GM15510 (cell line): ENCODE measurements at regions not wholly inside any gene's neighbourhood (a gene's known extent, or its start where the extent isn't known, plus 50 kb on each side); places are given as distances from the start of the nearest gene placed in this dataset.

Source experiments
- POLR2A ChIP-seq: IDR thresholded peaks from 3 replicates; pipeline ENCODE4 v1.6.1; 2011; ENCODE audit warnings: borderline replicate concordance; ENCODE audit not compliant: insufficient read length; ENCODE audit errors: extremely low read depth

DNA sequence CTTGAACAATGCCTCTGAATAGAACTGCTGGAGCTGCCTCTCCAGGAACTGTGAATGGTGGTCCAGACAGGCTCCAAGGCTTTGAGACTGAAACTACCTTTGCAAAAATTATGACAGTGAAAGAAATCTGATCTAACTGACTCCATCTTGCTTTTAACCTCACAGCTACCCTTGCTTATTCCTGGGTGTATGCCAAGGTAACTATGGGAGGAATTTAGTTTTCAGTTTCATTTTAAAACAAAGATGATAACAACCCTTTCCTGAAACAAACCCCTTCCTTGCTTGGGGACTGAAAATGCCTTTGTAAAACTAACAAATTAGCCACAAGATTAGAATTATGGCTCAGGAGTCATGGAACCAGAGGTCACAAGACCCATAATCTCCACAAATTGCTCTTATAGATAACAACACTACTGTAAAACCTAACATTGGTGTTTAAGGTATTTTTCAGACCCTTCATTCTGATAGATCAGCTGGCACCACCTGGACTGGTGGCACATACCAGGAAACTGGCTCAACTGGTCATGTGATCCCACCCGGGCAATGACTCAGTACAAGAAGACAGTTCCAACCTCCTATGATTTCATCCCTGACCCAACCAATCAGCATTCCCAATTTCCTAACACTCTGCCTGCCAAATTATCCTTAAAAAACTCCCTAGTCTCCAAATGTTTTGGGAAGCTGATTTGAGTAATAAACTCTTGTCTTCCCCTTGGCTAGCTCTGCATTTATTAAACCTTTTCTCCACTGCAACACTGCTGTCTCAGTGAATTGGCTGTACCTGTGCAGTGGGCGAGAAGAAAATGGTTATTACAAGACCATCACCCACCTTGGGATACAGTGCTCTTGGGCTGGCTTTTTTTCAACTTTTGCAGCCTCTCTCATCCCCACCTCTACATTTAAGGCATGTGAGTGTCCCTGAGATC, 608.1 kb downstream of the TYW1 start:
- no peak for TF ChIP-seq POLR2A

DNA sequence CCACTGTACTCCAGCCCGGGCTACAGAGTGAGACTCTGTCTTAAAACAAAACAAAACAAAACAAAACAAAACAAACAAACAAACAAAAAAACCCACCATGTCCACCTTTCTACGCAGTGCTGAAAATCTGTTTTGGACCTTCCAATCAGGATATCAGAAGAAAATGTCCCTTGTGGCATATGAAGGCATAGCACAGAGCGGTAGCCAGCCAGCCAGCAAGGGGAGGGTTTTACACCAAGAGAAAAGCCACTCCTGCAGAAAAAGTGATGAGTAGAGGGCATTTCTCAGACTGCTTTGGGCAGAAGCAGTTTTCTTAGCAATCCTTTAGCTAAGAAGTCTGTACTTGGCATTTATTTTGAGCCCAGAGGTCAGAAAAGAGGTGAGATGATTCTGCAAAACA, 612.2 kb downstream of the TYW1 start:
- no peak for TF ChIP-seq POLR2A

DNA sequence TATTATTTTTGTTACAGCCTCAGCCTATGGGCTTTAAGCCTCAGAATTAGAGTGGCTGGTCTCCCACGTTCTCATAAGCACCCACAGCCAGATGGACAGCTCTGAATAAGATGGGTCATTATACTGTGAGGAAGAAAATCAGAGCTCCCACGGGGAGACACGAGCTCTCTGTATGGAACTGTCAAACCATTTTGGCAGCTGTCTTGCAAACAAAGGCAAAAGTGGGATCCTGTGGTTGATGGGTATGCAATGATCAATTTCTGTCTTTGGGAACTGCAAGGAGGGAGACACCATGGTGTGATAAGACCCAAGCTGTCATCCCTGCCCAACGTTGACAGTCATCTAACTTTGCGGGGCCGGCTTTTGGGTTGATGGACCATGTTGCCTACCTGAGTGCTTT, 614.3 kb downstream of the TYW1 start:
- TF ChIP-seq POLR2A, result no peak

DNA sequence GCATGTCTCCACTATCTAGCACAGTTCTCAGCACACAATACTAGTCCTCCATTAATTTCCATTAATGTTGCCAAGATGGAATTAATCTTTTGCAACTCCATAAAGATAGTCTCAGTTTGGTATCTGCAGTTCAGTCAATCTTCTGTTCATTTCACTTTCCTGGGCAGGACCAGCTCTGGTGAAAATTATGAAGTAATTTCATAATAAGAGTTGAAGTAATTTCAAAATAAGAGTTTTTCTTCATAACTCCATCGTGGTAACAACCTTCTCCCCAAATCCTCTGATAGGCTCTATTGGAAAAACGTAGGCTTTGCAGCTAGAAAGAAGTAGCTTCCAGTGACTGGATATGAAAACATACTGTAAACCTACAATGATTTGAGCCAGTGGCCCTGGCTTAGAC, 618.2 kb downstream of the TYW1 start:
- no peak for TF ChIP-seq POLR2A

DNA sequence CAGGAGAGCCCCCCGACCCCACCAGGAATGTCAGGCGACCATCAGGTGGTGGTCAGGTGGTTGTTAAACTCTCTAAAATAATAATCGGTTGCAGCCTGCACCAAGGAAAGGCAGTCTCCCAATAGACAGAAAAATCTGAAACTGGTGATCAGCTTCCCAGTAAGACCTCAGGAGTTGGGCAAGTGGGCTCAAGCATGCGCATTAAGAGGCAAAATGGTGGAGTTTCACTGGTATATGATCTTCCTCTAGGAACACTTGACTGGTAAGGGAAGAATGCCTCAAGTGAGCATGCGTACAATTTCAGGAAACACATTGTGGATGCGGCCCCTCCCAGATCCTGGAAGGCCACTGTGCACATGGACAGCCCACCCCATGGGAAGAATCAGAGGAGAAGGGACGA, 619.9 kb downstream of the TYW1 start:
- no peak for TF ChIP-seq POLR2A

DNA sequence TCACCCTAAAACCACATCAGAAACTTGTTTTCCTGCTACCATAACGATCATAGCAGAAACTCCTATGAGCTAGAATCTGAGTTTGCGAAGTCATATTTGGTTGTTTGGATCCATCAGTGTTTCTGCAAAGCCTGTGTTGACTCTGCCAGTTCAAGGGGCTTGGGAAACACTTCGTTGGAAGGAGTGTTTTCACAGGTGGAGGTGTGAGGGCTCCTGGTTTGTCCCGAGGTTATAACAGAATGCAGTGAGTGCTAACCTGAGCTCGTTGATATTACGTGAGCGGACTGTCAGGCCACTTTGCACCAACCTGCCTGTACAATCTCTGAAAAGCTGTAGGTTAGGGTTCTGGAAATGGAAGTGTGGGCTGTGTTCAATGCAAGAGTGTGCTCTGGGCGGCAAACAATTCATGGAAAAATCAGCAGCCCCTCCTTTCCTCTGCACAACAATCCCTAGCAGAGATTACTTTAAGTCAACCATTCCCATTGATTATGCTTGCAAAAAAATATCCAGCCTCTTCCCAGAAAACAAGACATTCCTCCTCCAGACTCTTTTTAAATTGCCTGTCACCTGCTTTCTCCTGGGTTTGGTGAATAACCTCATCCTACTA, 622.0 kb downstream of the TYW1 start:
- no peak for TF ChIP-seq POLR2A

DNA sequence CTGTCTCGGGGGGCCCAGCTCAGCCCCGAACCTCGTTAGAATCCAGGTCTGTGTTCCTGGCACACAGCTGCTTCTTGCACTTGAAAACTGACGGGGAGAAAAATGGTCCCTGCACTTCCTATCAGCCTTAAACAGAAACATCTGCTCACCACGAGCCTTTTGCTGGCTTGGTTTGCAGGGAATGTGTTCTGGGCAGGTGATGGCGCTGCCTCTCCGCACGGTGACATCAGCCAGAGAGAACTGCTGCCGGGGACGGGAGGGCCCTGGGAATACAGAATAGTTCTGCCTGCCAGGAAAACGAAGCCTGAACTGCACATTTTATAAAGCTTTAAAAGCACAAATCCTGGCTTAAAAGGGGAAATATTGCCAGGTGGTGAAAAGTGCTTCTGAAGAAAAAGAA, 622.5 kb downstream of the TYW1 start:
- no peak for TF ChIP-seq POLR2A

DNA sequence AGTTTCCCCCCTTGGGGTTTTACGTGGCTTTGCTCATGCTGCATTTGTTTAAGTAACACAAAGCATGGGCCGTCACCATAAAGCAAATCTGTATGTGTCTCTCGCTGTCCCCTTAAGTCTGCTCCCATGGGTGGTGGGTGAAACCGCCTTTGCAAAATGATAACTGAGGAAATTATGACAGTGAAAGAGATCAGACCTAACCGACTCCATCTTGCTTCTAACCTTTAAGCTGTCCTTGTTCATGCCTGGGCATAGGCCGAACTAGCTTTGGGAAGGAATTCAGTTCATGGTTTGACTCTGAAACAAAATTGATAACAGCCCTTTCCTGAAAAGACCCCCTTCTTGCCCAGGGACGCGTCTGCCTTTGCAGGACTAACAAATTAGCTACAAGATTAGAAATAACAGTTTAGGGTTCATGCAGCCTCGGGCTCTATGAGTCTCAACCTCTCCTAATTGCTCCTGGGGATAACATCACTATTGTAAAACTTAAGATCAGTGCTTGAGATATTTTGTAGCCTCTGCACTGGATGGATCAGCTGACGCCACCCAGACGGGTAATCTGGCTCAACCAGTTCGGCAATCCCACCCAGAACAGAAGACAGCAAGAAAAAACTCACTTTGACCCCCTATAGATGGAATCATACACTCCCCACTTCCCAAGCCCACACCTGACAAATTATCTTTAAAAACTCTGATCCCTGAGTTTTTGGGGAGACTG, 623.7 kb downstream of the TYW1 start:
- TF ChIP-seq POLR2A, result no peak

DNA sequence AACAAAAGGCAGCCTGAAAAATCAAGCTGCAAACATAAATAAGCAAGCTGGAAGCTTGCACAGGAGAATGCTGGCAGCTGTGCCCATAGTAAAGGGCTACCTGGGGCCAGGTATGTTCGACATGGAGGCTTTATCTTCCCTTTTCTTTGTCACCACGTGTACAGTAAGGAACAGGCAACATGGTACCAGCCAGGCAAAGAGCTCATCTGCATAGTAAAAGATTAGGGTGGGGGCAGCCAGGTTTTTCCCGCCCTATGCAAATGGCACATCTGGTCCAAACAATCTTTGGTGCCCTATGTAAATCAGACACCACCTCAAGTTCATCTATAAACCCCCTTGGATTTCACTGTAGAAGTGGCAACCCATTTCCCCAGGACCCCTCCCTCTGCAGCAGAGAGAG, 625.1 kb downstream of the TYW1 start:
- no peak for TF ChIP-seq POLR2A

DNA sequence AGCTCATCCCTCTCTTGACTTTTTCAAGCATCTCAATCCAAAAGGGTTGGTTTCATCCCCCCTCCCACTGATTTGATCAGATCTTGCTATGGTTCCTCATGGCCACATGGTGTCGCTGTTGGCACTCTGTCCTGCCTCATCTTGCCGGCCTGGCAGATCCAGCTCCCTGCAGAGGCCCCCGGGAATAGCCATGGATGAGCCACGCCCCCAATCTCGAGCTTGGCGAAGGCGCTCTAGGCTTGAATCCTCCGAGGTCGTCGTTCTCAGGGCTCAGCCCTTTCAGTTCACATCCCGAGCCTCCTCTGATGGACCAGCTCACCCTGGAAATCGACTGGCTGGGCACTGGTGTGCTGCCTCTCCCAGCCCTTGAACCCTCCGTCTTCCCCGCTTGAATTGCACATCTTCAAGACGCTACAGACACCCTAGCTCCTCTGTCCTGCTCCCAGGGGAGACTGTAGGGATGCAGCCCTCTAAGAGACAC, 628.7 kb downstream of the TYW1 start:
- TF ChIP-seq POLR2A, result no peak

DNA sequence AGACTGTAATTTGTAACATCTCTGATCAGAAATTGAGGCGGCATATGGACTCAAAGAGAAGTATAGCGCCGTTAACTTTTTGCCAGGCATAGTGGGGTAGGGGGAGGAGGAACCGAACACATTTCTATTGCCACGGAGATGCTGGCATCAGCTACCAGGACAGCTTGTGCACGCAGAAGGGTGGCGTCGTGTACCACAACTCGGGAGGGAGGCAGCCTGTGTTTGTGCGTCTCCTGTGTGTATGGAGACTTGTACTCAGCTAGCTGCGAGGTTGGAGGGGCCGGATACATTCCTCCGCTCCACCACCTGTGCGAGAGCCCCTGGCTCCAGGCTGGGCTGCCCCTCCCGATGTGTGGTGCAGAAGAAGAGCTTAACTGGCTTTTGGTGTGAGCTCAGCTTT, 634.8 kb downstream of the TYW1 start:
- no peak for TF ChIP-seq POLR2A

DNA sequence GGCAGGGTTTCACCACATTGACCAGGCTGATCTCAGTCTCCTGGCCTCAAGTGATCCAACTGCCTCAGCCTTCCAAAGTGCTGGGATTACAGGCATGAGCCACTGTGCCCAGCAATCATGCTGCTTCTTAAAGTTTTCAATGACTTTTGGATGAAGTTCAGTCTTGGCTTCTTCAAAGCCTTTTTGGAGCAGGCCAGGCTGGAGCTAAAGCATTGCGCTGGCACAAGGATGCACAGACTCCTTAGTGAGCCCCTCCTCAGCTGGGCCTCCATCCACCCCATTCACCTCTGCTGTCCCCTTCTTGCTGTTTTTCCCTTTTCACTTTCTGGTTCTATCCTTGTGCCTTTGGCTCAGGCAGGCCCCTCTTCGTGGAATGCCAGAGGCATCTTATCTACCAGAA, 638.6 kb downstream of the TYW1 start:
- no peak for TF ChIP-seq POLR2A

DNA sequence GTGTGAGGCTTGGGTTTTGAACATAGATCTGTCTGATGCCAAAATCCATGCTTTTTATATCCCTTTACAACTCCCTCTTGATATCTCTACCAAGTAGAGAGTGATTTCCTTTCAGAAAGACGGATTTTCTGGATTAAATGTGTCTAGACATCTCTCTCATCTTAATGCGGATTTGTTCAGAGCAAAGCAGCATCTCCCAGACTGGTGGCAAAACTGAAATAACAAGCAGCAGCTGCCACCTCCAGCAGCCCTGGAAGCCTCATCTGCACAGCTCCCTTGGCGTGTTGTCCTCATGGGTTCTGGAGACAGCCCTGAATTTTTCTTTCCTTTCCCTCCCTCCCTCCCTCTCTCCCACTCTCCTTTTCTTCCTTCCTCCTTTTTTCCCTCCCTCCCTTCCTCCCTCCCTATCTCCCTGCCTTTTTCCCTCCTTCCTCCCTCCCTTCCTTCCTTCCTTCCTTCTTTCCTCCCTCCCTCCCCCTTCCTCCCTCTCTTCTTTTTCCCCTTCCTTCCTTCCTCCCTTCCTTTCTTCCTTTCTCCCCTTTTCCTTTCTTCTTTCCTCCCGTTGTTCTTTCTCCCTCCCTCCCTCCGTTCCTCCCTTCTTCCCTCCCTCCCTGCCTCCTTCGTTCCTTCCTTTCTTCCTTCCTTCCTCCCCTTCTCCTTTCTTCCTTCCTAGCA, 639.9 kb downstream of the TYW1 start:
- no peak for TF ChIP-seq POLR2A

DNA sequence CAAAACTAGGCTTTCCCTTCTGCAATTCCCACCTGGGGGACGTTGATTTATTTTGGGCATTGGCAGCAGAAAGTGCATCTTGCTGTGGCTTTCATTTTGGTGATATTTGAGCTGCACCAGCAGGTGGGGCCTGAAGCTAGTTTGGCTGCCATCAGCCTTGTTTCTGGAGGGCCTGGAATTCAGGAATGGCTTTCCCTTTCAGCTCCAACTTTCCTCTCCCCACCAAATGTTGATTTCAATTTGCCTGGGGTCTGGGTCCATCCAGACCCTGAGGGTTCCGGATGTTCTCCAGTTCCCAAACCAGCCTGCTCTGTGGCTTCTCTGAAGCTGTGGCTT, 640.4 kb downstream of the TYW1 start:
- no peak for TF ChIP-seq POLR2A

DNA sequence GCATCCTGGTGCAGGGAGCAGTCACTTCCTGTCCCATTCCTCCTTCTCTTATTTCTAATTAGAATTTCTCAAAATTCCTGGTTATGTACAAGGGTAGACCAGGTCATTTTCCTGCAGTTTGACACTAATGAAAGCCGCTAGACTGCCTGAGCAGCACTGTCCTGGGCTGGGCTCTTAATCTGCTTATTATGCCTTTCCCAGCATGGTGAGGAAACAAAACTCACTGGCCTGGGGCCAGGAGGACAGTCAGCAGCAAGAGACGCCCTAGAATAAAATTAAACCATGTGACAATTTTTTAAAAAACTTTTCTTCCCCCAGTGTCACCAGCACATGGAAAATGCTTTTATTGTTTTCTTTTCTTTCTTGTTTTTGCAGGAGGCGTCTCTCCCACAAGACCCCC, 647.5 kb downstream of the TYW1 start:
- TF ChIP-seq POLR2A, result no peak
